ENCODE measurements at regions not wholly inside any gene's neighbourhood (a gene's known extent, or its start where the extent isn't known, plus 50 kb on each side); places are given as distances from the start of the nearest gene placed in this dataset.

GRCh38 chr4:180657881-180658280 lies 1585.3 kb upstream of the TENM3 start:
- Histone ChIP-seq H2BK120ac (ENCODE audit: low read depth, low read length) (no peak overlapping the region), H3K9me3 (ENCODE audit: control insufficient read depth, insufficient read depth, low read length) (no peaks in the 10 kb centered on the region), H2AFZ (replicated peaks; ENCODE audit: low read length, poor library complexity) (no peak overlapping the region), H3K36me3 (ENCODE audit: control insufficient read depth, insufficient read depth, low read length) (no peaks in the 10 kb centered on the region), H3K14ac (replicated peaks; ENCODE audit: low read depth, low read length) (no peak overlapping the region), H3K4ac (ENCODE audit: low read depth, low read length) (no peak overlapping the region), H2AK5ac (ENCODE audit: low read depth, low read length) (no peak overlapping the region), H3K4me3 (ENCODE audit: insufficient read depth, low read depth, low read length) (no peak overlapping the region), H3K23ac (ENCODE audit: low read depth, low read length) (no peak overlapping the region), H4K8ac (ENCODE audit: low read depth in 2 of 2, low read length in 2 of 2) (no peak overlapping the region), H3K4me1 (ENCODE audit: control insufficient read depth, insufficient read depth, low read length) (no peaks in the 10 kb centered on the region), H3K9me1 (ENCODE audit: insufficient read depth, low read length) (no peaks in the 10 kb centered on the region), H3K27me3 (ENCODE audit: control insufficient read depth, insufficient read depth, low read length) (no peaks in the 10 kb centered on the region), H2BK15ac (ENCODE audit: low read depth, low read length) (no peak overlapping the region), H4K20me1 (ENCODE audit: insufficient read depth, low read length) (no peaks in the 10 kb centered on the region), H3K9ac (ENCODE audit: low read depth, low read length) (no peak overlapping the region), H3K4me2 (ENCODE audit: low read depth, low read length) (no peak overlapping the region), H4K91ac (ENCODE audit: insufficient read depth, low read depth, low read length) (no peak overlapping the region), H3K79me1 (ENCODE audit: low read depth in 1 of 2, low read length in 2 of 2) (no peaks in the 10 kb centered on the region), H3K18ac (ENCODE audit: low read depth, low read length) (no peak overlapping the region), H3K56ac (ENCODE audit: extremely low read depth, insufficient read depth, low read length) (no peak overlapping the region), H3K27ac (ENCODE audit: insufficient read depth, low read length) (no peak overlapping the region), H2BK5ac (ENCODE audit: low read depth, low read length, poor library complexity, severe bottlenecking) (no peak overlapping the region), H4K5ac (ENCODE audit: low read depth, low read length) (no peak overlapping the region), H2BK20ac (ENCODE audit: low read depth, low read length) (no peak overlapping the region), H2AK9ac (replicated peaks; ENCODE audit: low read depth, low read length, poor library complexity) (no peak overlapping the region)
- no peak for TF ChIP-seq FOS (IDR thresholded peaks at IDR 0.05; ENCODE audit: low read depth, low read length)
- in situ Hi-C loops (cut with MboI; ENCODE audit: low sequenced_read_pairs) (no loop called here), dilution Hi-C loops (cut with HindIII; ENCODE audit: low sequenced_read_pairs, unreplicated experiment) (loop anchor here (25.0 kb wide), 1 partner anchor 304 kb away; no protein-coding TSS in a partner anchor), intact Hi-C loops (cut with micrococcal nuclease) (no loop called here)
- no peak for DNase-seq
- ATAC-seq (ENCODE audit: low read depth), result no peak
- ChIA-PET POLR2A (ENCODE audit: unreplicated experiment) (no interaction called here), CTCF (no interaction called here)
- WGBS, 2 experiments (ENCODE audit: extremely low coverage in 2 of 2, insufficient read length in 1 of 2), result no CpG with 5 or more reads among the region's 7 CpGs
- BruUV-seq (replicated peaks), result no TSS peak

Measured in IMR-90 (cell line).